Activated T-cell treated with anti-CD3 and anti-CD28 coated beads, Interleukin-2, amount 50 U/mL, for 72 hours (primary cell): ENCODE measurements at regions not wholly inside any gene's neighbourhood (a gene's known extent, or its start where the extent isn't known, plus 50 kb on each side); places are given as distances from the start of the nearest gene placed in this dataset.
"Not testable (repeated sequence)": the region's sequence is repeated elsewhere in the genome, so short reads cannot be mapped to it uniquely, and the experiment has no call there.

Experiments
- ATAC-seq, 2 donors: fragments of 150-1000 bp; cut with Tn5 transposase; replicated peaks in 1 of 2; 2 replicates each; pipeline ENCODE4 v1.10.0; 2021; ENCODE audit warnings: moderate library complexity in 2 of 2, mild to moderate bottlenecking in 1 of 2
- DNase-seq, 2 donors: peaks; one replicate each; pipeline ENCODE4 v3.0.0; 2021 to 2022; ENCODE audit warnings: mixed read lengths in 1 of 2
- H3K27ac Mint-ChIP-seq: one replicate; pipeline ENCODE4 v1.8.0; 2022; ENCODE audit warnings: mild to moderate bottlenecking, moderate library complexity, mixed read lengths
- H3K27me3 Mint-ChIP-seq: one replicate; pipeline ENCODE4 v1.8.0; 2022; ENCODE audit warnings: low read depth, mixed read lengths
- H3K36me3 Mint-ChIP-seq, 2 donors: one replicate each; pipeline ENCODE4 v1.8.0; 2022; ENCODE audit warnings: mixed read lengths in 2 of 2, mild to moderate bottlenecking in 1 of 2; ENCODE audit not compliant: insufficient read depth in 2 of 2
- H3K4me1 Mint-ChIP-seq: one replicate; pipeline ENCODE4 v1.8.0; 2022; ENCODE audit warnings: low read depth, mixed read lengths
- H3K4me3 Mint-ChIP-seq, 2 donors: one replicate each; pipeline ENCODE4 v1.8.0; 2022; ENCODE audit warnings: mild to moderate bottlenecking in 2 of 2, mixed read lengths in 2 of 2, moderate library complexity in 2 of 2
- H3K9me3 Mint-ChIP-seq, 2 donors: one replicate each; pipeline ENCODE4 v1.8.0; 2022; ENCODE audit warnings: mixed read lengths in 2 of 2

- H3K9me3 Mint-ChIP-seq = peaks cover 6 to 12% of the 10 kb centered on the region in 2 donors
- not testable (repeated sequence) for H3K4me3 Mint-ChIP-seq, H3K27ac Mint-ChIP-seq, H3K36me3 Mint-ChIP-seq, ATAC-seq, H3K4me1 Mint-ChIP-seq, DNase-seq
- peaks cover 24% of the 10 kb centered on the region for H3K27me3 Mint-ChIP-seq
Observed at GRCh38 chr17:28266547-28266920, 52.5 kb upstream of the TMEM97 start.

GRCh38 chr17:28266926-28267719 is 51.9 kb upstream of the TMEM97 start:
- not testable (repeated sequence) for DNase-seq, H3K4me1 Mint-ChIP-seq, H3K27ac Mint-ChIP-seq, H3K36me3 Mint-ChIP-seq, ATAC-seq, H3K4me3 Mint-ChIP-seq
- peaks cover 24% of the 10 kb centered on the region for H3K27me3 Mint-ChIP-seq
- H3K9me3 Mint-ChIP-seq = peaks cover 5 to 10% of the 10 kb centered on the region in 2 donors

- ATAC-seq (no peak), DNase-seq (no peak)
- Mint-ChIP-seq H3K36me3 (peaks cover 0 to 4% of the 10 kb centered on the region in 2 donors), H3K4me3 (no peak overlapping the region), H3K4me1 (no peaks in the 10 kb centered on the region), H3K9me3 (peaks cover 2 to 6% of the 10 kb centered on the region in 2 donors), H3K27me3 (peaks cover 30% of the 10 kb centered on the region), H3K27ac (no peak overlapping the region)
Observed at GRCh38 chr17:28267720-28268609, 51.0 kb upstream of the TMEM97 start.

GRCh38 chr17:28268610-28269313 is 50.2 kb upstream of the TMEM97 start:
- Mint-ChIP-seq H3K4me3 (no peak overlapping the region), H3K27ac (no peak overlapping the region), H3K4me1 (no peaks in the 10 kb centered on the region), H3K36me3 (peaks cover 0 to 4% of the 10 kb centered on the region in 2 donors), H3K27me3 (peaks cover 38% of the 10 kb centered on the region), H3K9me3 (peaks cover 2% of the 10 kb centered on the region in 2 donors)
- ATAC-seq = no peak
- no peak for DNase-seq
